HEK293 (cell line): ENCODE measurements at regions not wholly inside any gene's neighbourhood (a gene's known extent, or its start where the extent isn't known, plus 50 kb on each side); places are given as distances from the start of the nearest gene placed in this dataset.
A peak's percentile ranks its signal among the peaks of the same experiment; 100 is the strongest.

Experiments
- CTCF ChIA-PET: fragments of 350-600 bp; formaldehyde crosslinking; extraction: SDS; loops from one replicate; lab custom pipeline; 2021; ENCODE audit warnings: antibody characterized with exemption; lab: Yijun Ruan, JAX
- POLR2A ChIA-PET: fragments of 300-600 bp; formaldehyde crosslinking; extraction: SDS; loops from one replicate; lab custom pipeline; 2020; ENCODE audit warnings: antibody characterized with exemption, inconsistent platforms; lab: Yijun Ruan, JAX
- H3K27ac ChIP-seq: fragments of 200-500 bp; sonication (Bioruptor generic); 2 replicates; pipeline ENCODE4 v1.5.1; 2014; ENCODE audit warnings: low read depth, low read length, control low read depth, inconsistent platforms; ENCODE audit errors: extremely low read depth
- H3K36me3 ChIP-seq, 2 experiments: fragments of 200-500 bp in 1 of 2; sonication (Bioruptor generic) in 1 of 2; 1 replicate in 1 of 2; 2 replicates in 1 of 2; pipeline ENCODE4 v1.5.1; 2014 to 2017; ENCODE audit warnings: inconsistent platforms in 2 of 2, low read length in 2 of 2; ENCODE audit not compliant: control insufficient read depth in 2 of 2, insufficient read depth in 1 of 2
- H3K4me1 ChIP-seq: fragments of 200-500 bp; sonication (Bioruptor generic); 2 replicates; pipeline ENCODE4 v1.5.1; 2014; ENCODE audit warnings: mild to moderate bottlenecking, low read length, inconsistent platforms; ENCODE audit not compliant: control insufficient read depth, insufficient read depth
- H3K4me3 ChIP-seq: 2 replicates; pipeline ENCODE4 v1.5.1; 2011; ENCODE audit warnings: low read depth, mild to moderate bottlenecking, control low read depth, low read length, moderate library complexity
- H3K9me3 ChIP-seq: fragments of 200-500 bp; sonication (Bioruptor generic); 2 replicates; pipeline ENCODE4 v1.5.1; 2014; ENCODE audit warnings: low read depth, low read length, inconsistent platforms; ENCODE audit not compliant: control insufficient read depth, insufficient read depth
- KLF1 ChIP-seq: fragments of 450-650 bp; formaldehyde crosslinking; IDR thresholded peaks from 2 replicates; pipeline ENCODE4 v1.5.1; 2016; ENCODE audit warnings: missing biosample characterization, missing genetic modification characterization
- KLF16 ChIP-seq: fragments of 450-650 bp; formaldehyde crosslinking; IDR thresholded peaks from 2 replicates; pipeline ENCODE4 v1.5.1; 2017; ENCODE audit warnings: missing biosample characterization, missing genetic modification characterization
- WT1 ChIP-seq: fragments of 450-650 bp; formaldehyde crosslinking; IDR thresholded peaks from 2 replicates; pipeline ENCODE4 v1.5.1; 2016; ENCODE audit warnings: missing biosample characterization, missing genetic modification characterization
- YY2 ChIP-seq: fragments of 450-650 bp; formaldehyde crosslinking; IDR thresholded peaks from 2 replicates; pipeline ENCODE4 v1.5.1; 2016; ENCODE audit warnings: missing biosample characterization, missing genetic modification characterization
- ZBTB10 ChIP-seq: fragments of 450-650 bp; formaldehyde crosslinking; IDR thresholded peaks from 2 replicates; pipeline ENCODE4 v1.5.1; 2016; ENCODE audit warnings: missing biosample characterization, missing genetic modification characterization
- ZNF10 ChIP-seq: fragments of 450-650 bp; formaldehyde crosslinking; IDR thresholded peaks from 2 replicates; pipeline ENCODE4 v1.5.1; 2017; ENCODE audit warnings: missing biosample characterization, missing genetic modification characterization
- ZNF121 ChIP-seq: fragments of 450-650 bp; formaldehyde crosslinking; IDR thresholded peaks from 2 replicates; pipeline ENCODE4 v1.5.1; 2016; ENCODE audit warnings: missing biosample characterization, missing genetic modification characterization
- ZNF140 ChIP-seq: fragments of 450-650 bp; formaldehyde crosslinking; IDR thresholded peaks from 2 replicates; pipeline ENCODE4 v1.5.1; 2016; ENCODE audit warnings: missing biosample characterization, missing genetic modification characterization
- ZNF211 ChIP-seq: fragments of 450-650 bp; formaldehyde crosslinking; IDR thresholded peaks from 2 replicates; pipeline ENCODE4 v1.5.1; 2016; ENCODE audit warnings: low read depth, missing biosample characterization, missing genetic modification characterization
- ZNF223 ChIP-seq: fragments of 450-650 bp; formaldehyde crosslinking; IDR thresholded peaks from 2 replicates; pipeline ENCODE4 v1.5.1; 2016; ENCODE audit warnings: missing biosample characterization, missing genetic modification characterization
- ZNF354C ChIP-seq: fragments of 450-650 bp; formaldehyde crosslinking; IDR thresholded peaks from 2 replicates; pipeline ENCODE4 v1.5.1; 2016; ENCODE audit warnings: missing biosample characterization, missing genetic modification characterization, low read depth, borderline replicate concordance
- ZNF433 ChIP-seq: fragments of 450-650 bp; formaldehyde crosslinking; IDR thresholded peaks from 2 replicates; pipeline ENCODE4 v1.5.1; 2016; ENCODE audit warnings: missing biosample characterization, missing genetic modification characterization, low read depth
- ZNF48 ChIP-seq: fragments of 450-650 bp; formaldehyde crosslinking; IDR thresholded peaks from 2 replicates; pipeline ENCODE4 v1.5.1; 2016; ENCODE audit warnings: missing biosample characterization, missing genetic modification characterization
- ZNF510 ChIP-seq: fragments of 450-650 bp; formaldehyde crosslinking; IDR thresholded peaks from 2 replicates; pipeline ENCODE4 v1.5.1; 2018; ENCODE audit warnings: mild to moderate bottlenecking, missing genetic modification characterization, missing biosample characterization; ENCODE audit not compliant: insufficient replicate concordance
- ZNF521 ChIP-seq: fragments of 450-650 bp; formaldehyde crosslinking; IDR thresholded peaks from 2 replicates; pipeline ENCODE4 v1.5.1; 2017; ENCODE audit warnings: missing biosample characterization, mild to moderate bottlenecking, missing genetic modification characterization
- ZNF549 ChIP-seq: fragments of 450-650 bp; IDR thresholded peaks from 2 replicates; pipeline ENCODE4 v1.5.1; 2018; ENCODE audit warnings: missing biosample characterization, missing genetic modification characterization, mild to moderate bottlenecking, inconsistent platforms, moderate library complexity
- ZNF596 ChIP-seq: fragments of 450-650 bp; IDR thresholded peaks from 2 replicates; pipeline ENCODE4 v1.5.0; 2018; ENCODE audit warnings: missing biosample characterization, mild to moderate bottlenecking, missing genetic modification characterization, moderate library complexity
- ZNF621 ChIP-seq: fragments of 450-650 bp; formaldehyde crosslinking; IDR thresholded peaks from 2 replicates; pipeline ENCODE4 v1.5.1; 2017; ENCODE audit warnings: missing biosample characterization, missing genetic modification characterization
- ZNF624 ChIP-seq: fragments of 450-650 bp; formaldehyde crosslinking; IDR thresholded peaks from 2 replicates; pipeline ENCODE4 v1.5.1; 2017; ENCODE audit warnings: missing biosample characterization, missing genetic modification characterization
- ZNF654 ChIP-seq: fragments of 450-650 bp; formaldehyde crosslinking; IDR thresholded peaks from 2 replicates; pipeline ENCODE4 v1.5.1; 2016; ENCODE audit warnings: low read depth, missing biosample characterization, missing genetic modification characterization
- ZNF677 ChIP-seq: fragments of 450-650 bp; IDR thresholded peaks from 2 replicates; pipeline ENCODE4 v1.5.0; 2018; ENCODE audit warnings: missing biosample characterization, mild to moderate bottlenecking, missing genetic modification characterization, moderate library complexity
- ZNF701 ChIP-seq: fragments of 450-650 bp; formaldehyde crosslinking; IDR thresholded peaks from 2 replicates; pipeline ENCODE4 v1.5.1; 2016; ENCODE audit warnings: missing biosample characterization, missing genetic modification characterization
- ZNF792 ChIP-seq: fragments of 450-650 bp; formaldehyde crosslinking; IDR thresholded peaks from 2 replicates; pipeline ENCODE4 v1.5.1; 2016; ENCODE audit warnings: missing biosample characterization, missing genetic modification characterization

- Histone ChIP-seq H3K4me1 (no peaks in the 10 kb centered on the region), H3K9me3 (no peaks in the 10 kb centered on the region), H3K4me3 (no peak overlapping the region), H3K27ac (no peak overlapping the region), H3K36me3 (no peaks in the 10 kb centered on the region)
- no peak for TF ChIP-seq ZNF621 (tag by site-specific recombination)
- no peak for TF ChIP-seq ZNF48 (tag by site-specific recombination)
- TF ChIP-seq ZNF677 (tag by site-specific recombination): no peak
- TF ChIP-seq ZNF510 (tag by site-specific recombination): no peak
- no peak for TF ChIP-seq ZNF140
- TF ChIP-seq KLF16: no peak
- no peak for TF ChIP-seq ZNF521 (tag by site-specific recombination)
- ChIA-PET CTCF (interaction anchor here (0.7 kb wide), 2 partner anchors 266 to 306 kb away, joined by 3 to 4 read pairs; no protein-coding TSS in a partner anchor), POLR2A (no interaction called here)
These were observed 362.6 kb downstream of the CNTNAP4 start for GRCh38 chr16:76639685-76640289.

- Histone ChIP-seq H3K4me3 (no peak overlapping the region), H3K36me3 (no peaks in the 10 kb centered on the region)
- no peak for TF ChIP-seq ZNF211 (tag by site-specific recombination)
- no peak for TF ChIP-seq ZNF549 (tag by site-specific recombination)
- TF ChIP-seq ZNF354C (tag by site-specific recombination): no peak
- no peak for TF ChIP-seq ZNF792
- no peak for TF ChIP-seq ZNF701 (tag by site-specific recombination)
- no peak for TF ChIP-seq WT1 (tag by site-specific recombination)
- no peak for TF ChIP-seq KLF16
- no peak for TF ChIP-seq ZBTB10 (tag by site-specific recombination)
- no peak for TF ChIP-seq KLF1 (tag by site-specific recombination)
- no peak for TF ChIP-seq ZNF624 (tag by site-specific recombination)
- TF ChIP-seq ZNF121 (tag by site-specific recombination): no peak
- no peak for TF ChIP-seq ZNF10
- no peak for TF ChIP-seq ZNF223
- TF ChIP-seq, all 188 proteins: peak for 0
- Histone ChIP-seq H3K27ac (no peak overlapping the region), H3K9me3 (no peaks in the 10 kb centered on the region), H3K4me1 (no peaks in the 10 kb centered on the region)
- ChIA-PET POLR2A (no interaction called here), CTCF (no interaction called here)
These were observed 373.4 kb downstream of the CNTNAP4 start for GRCh38 chr16:76650582-76650981.

- CTCF ChIA-PET: interaction anchor here (0.6 to 1.7 kb wide), 15 partner anchors 8 to 867 kb away, joined by 3 to 14 read pairs (median 3); no protein-coding TSS in a partner anchor
- TF ChIP-seq ZNF433: no peak
- no peak for TF ChIP-seq YY2 (tag by site-specific recombination)
- no peak for TF ChIP-seq ZNF596 (tag by site-specific recombination)
- TF ChIP-seq ZNF654 (tag by site-specific recombination): peak; percentile 53
- POLR2A ChIA-PET: no interaction called here
These were observed 376.3 kb downstream of the CNTNAP4 start for GRCh38 chr16:76653390-76654026.

More at GRCh38 chr16:76653390-76654026, 376.3 kb downstream of the CNTNAP4 start:
- no peaks in the 10 kb centered on the region for H3K9me3 ChIP-seq
- H3K27ac ChIP-seq: no peak overlapping the region
- no peak overlapping the region for H3K4me3 ChIP-seq
- no peaks in the 10 kb centered on the region for H3K36me3 ChIP-seq
- no peaks in the 10 kb centered on the region for H3K4me1 ChIP-seq
